NCI-H1694 treated with DMSO at 0.1 percent for 48 hours (cell line): ENCODE measurements at regions not wholly inside any gene's neighbourhood (a gene's known extent, or its start where the extent isn't known, plus 50 kb on each side); places are given as distances from the start of the nearest gene placed in this dataset.
"Not testable (repeated sequence)": the region's sequence is repeated elsewhere in the genome, so short reads cannot be mapped to it uniquely, and the experiment has no call there.

Source experiments
- DNase-seq: peaks from one replicate; lab custom pipeline; 2025; lab: John Stamatoyannopoulos, UW

GRCh38 chr4:187668526-187669082 is 327.0 kb upstream of the ZFP42 start:
- no peak for DNase-seq

DNA sequence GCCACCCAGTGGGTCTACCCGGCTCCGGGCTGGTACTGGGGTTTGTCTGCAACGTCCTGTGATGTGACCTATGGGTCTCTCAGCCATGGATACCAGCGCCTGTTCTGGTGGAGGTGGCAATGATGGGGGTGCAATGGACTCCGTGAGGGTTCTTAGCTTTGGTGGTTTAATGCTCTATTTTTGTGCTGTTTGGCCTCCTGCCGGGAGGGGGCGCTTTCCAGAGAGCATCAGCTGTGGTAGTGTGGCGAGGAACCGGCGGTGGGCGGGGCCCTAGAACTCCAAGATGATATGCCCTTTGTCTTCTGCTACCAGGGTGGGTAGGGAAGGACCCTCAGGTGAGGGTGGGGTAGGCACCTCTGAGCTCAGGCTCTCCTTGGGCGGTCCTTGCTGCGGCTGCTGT is 324.1 kb upstream of the ZFP42 start:
- DNase-seq = not testable (repeated sequence)

GRCh38 chr4:187671958-187672357 is 323.6 kb upstream of the ZFP42 start:
- not testable (repeated sequence) for DNase-seq

- DNase-seq = not testable (repeated sequence)
Observed at GRCh38 chr4:187672526-187672925, 323.0 kb upstream of the ZFP42 start.

DNA sequence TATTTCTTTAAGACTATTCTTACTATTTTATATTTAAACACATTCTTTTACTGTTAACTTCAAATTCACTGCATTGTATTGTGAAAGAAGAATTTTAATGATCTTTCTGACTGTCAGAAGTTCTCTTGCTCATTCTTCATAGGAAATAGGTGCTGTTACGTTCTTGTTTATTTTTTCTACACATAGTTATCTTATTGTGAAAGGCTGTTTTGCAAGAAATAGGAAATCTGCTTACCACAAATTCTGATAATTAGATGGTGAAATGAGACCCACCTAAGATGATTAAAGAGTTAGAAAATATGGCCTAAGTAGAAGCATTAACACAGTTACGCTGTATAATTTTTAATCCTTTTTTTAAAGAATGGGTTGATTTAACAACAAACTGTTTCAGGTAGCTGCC is 316.1 kb upstream of the ZFP42 start:
- no peak for DNase-seq

DNA sequence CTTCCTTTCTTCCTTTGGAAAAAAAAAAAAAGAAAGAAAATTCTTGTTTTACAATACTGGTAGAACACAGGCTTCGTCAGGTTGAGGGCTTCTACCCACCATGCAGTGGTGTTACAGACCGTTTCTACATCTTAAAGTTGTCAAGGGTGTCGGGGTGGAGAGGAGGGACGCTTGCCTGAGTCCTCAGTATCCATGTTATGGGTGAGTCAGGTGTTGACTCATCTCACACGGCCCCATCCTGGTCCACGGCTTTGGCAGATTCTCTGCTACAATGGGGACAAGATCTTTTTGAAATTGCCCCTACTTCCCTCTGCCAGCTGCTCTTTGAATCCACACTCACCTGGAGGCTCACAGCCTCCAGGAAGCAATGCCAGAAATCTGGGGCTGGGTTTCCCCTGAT is 310.3 kb upstream of the ZFP42 start:
- DNase-seq = no peak

GRCh38 chr4:187687697-187688096 is 307.9 kb upstream of the ZFP42 start:
- no peak for DNase-seq

- no peak for DNase-seq
Observed at GRCh38 chr4:187692626-187693025, 302.9 kb upstream of the ZFP42 start.

DNA sequence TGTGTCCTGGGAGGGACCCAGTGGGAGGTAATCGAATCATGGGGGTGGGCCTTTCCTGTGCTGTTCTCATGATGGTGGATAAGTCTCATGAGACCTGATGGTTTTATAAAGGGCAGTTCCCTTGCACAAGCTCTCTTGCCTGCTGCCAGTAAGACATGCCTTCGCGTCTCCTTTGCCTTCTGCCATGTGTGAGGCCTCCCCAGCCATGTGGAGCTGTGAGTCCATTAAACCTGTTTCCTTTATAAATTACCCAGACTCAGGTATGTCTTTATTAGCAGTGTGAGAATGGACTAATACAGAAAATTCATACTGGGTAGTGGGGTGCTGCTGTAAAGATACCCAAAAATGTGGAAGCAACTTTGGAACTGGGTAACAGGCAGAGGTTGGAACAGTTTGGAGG is 300.0 kb upstream of the ZFP42 start:
- not testable (repeated sequence) for DNase-seq

- no peak for DNase-seq
Observed at GRCh38 chr4:187711586-187711985, 284.0 kb upstream of the ZFP42 start.

DNA sequence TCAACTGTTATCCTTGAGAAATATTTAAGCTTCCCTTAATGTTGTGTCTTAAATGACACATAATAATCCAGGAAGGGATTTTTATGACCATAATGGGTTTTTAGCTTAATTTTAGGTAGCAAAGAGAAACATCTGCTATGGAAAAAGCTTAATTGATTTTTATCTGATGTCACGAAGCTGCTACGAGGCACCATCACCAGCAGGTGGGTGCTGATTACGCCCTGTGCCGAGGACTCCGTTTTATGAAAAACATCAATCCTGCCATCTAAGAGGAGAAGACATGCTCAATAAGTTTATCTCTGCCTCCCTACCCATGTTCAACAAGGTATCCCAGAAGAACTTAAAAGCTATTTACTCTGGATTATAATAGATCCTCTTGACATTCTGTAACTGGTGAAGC is 280.6 kb upstream of the ZFP42 start:
- DNase-seq = no peak

DNA sequence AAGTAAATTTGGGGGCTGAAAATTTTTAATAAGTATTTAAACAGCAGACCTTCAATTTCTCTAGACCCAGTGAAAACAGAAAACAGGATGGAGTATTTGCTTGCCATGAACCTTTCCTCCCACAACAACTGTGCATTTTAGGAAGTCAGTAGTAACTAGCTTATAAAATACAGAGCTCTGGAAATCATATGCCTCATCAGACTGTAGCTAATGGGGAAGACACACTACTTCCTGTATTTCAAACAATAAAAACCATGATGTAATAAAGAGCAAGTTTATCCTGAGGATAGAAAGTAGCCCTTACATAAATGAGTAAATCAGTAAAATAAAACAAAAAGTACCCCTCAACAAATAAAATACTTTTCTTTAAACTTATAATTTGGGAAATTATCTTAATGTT is 280.1 kb upstream of the ZFP42 start:
- no peak for DNase-seq

- DNase-seq = no peak
Observed at GRCh38 chr4:187724456-187724855, 271.1 kb upstream of the ZFP42 start.

DNA sequence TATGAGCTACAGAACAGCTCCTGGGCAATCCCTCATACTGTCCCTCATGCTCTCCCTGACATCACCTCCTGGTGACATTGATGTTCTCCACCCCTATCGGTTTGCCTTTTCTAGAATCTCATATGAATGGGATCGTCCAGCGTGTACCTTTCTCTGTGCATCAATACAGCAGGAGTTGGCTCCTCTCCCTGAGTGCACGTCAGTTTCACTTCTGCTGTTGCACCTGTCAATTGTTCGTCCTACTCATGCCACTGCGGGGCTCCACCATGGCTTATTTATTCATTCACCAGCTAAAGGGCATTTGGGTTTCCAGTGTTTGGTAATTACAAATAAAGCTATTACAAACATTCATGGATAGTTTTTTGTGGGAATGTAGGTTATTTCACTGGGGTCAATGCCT is 269.1 kb upstream of the ZFP42 start:
- no peak for DNase-seq

- no peak for DNase-seq
Observed at GRCh38 chr4:187732524-187732923, 263.0 kb upstream of the ZFP42 start.

DNA sequence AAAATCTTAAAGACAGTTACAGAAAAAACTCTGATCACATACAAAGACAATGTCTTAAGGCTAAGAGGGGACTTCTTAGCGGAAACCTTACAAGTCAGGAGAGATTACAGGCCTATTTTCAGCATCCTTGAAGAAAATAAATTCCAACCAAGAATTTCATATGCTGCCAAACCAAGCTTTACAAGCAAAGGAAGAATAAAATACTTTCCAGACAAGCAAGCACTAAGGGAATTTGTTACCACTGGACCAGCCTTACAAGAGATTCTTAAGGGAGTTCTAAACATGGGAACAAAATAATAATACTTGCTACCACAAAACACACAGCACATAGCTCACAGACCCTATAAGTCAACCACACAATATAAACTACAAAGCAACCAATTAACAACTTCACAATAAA is 255.8 kb upstream of the ZFP42 start:
- DNase-seq = no peak

DNA sequence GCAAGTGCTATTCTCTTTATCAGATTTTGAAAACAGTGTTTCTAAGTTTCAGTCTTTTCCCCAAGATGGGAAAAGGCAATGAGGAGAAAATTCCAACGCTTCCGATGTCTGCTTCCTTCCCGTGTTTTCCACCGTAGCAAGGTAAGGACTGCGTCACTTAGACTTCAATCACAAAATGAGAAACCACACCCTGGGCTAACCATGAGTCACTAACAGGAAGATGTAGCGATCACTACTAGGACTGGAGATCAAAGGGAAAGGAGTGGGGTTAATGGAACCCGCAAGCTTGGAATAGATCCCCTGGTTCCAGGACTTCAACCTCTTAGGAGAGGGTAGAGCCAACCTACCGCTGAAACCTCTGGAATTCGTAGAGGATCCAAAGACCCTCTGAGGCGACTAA is 250.7 kb upstream of the ZFP42 start:
- DNase-seq = no peak

DNA sequence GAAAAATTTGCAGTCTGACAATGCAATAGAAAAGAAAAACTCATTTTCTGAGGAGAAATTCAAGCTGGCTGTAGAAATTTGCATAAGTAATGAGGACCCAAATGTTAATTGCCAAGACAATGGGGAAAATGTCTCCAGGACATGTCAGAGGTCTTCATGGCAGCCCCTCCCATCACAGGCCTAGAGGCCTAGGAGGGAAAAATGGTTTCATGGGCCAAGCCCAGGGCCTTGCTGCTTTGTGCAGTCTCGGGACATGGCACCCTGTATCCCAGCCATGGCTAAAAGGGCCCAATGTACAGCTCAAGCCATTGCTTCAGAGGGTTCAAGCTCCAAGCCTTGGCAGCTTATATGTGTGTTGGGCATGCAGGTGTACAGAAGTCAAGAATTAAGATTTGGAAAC is 244.9 kb upstream of the ZFP42 start:
- DNase-seq = not testable (repeated sequence)

- DNase-seq = no peak
Observed at GRCh38 chr4:187767158-187767557, 228.4 kb upstream of the ZFP42 start.

DNA sequence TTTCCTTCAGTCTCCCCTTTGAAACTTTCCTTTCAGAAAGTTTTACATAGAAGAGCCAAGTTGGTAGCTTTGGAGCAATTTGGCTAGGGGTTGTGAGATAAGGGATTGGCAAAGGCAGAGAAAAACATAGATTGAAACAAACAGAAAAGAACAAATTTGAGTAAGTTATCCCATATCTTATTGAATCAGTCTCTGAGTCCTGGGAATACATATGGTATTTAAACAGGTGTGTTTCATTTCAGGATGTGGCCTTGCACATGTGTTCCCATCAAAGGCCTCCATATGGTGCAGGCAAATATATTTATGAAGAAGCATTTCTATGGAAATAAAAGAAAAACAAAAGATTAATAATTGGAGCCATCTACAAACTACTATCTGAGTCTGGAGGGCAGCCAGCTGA is 227.9 kb upstream of the ZFP42 start:
- no peak for DNase-seq

GRCh38 chr4:187770345-187770744 is 225.2 kb upstream of the ZFP42 start:
- no peak for DNase-seq

DNA sequence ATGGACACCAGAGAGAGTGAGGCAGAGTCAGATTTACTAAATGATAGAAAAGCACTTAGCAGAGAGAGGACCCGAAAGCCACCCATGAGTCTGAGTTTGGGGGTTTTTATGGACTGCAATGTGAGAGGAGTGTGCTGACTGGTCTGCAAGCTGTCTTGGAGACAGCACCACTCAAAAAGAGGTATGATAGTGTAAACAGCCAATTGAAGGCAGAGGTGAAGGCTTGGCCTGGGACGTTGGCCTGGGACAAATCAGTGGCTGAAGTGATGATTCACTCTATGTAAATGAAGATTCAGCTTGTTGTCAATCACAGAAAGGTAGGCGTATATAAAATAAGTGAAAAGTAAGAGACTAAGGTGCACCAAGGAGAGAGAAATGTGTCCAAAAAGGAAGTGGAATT is 217.6 kb upstream of the ZFP42 start:
- DNase-seq = no peak

DNA sequence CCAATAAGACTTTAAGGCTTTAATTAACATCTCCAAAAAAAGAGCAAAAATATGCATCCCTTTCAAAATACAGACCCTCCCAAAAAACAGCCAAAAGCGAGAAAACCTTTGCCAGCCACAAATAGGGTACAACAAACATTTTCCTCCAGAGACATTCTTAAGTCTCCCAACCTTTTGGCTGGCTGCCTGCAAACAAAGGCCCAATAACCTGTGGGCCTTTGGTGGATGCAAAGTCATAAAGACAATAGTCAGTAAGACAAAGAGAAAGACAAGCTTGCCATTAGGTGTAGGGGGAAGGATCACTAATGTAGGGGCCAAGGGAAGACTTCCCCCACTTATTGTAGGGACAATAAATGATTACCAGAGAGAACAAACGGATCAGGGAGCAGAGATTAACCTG is 215.5 kb upstream of the ZFP42 start:
- DNase-seq = no peak

GRCh38 chr4:187782286-187782824 is 213.2 kb upstream of the ZFP42 start:
- DNase-seq = no peak

DNA sequence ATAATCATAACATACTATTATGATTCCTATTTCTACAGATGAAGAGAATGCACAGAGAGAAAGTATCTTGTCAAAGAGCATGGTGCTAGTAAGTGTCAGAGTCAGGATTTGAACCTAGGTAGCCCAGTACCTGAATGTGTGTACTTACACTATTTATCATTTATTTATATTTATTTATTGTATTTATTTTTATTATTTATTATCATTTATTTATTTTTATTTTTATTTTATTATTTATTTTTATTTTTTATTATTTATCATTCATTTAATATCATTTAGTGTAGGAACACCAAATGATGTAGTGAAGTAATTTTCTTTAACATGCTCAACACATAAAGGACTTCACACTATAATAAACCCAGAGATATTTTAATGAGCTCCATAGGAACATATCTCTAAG is 209.4 kb upstream of the ZFP42 start:
- no peak for DNase-seq
